RWPE2 (cell line): ENCODE measurements at regions not wholly inside any gene's neighbourhood (a gene's known extent, or its start where the extent isn't known, plus 50 kb on each side); places are given as distances from the start of the nearest gene placed in this dataset.

Source experiments
- ATAC-seq: fragments of 200-7000 bp; cut with Tn5 transposase; 3 replicates; pipeline ENCODE4 v1.9.1; 2021; ENCODE audit warnings: low read depth
- DNase-seq: peaks from one replicate; pipeline ENCODE4 v3.0.0-alpha.2; 2020; ENCODE audit warnings: low spot score
- H3K27ac ChIP-seq: fragments of 450-650 bp; 2 replicates; pipeline ENCODE4 v1.5.1; 2017; ENCODE audit warnings: mild to moderate bottlenecking; ENCODE audit not compliant: poor library complexity, severe bottlenecking
- H3K27me3 ChIP-seq: fragments of 250-450 bp; sonication (Bioruptor Pico); 2 replicates; pipeline ENCODE4 v1.5.1; 2021; ENCODE audit warnings: mild to moderate bottlenecking, moderate library complexity; ENCODE audit not compliant: insufficient read depth, poor library complexity, severe bottlenecking
- H3K36me3 ChIP-seq: fragments of 250-450 bp; sonication (Bioruptor Pico); 2 replicates; pipeline ENCODE4 v1.5.1; 2020; ENCODE audit warnings: low read depth, mild to moderate bottlenecking, moderate library complexity
- H3K4me1 ChIP-seq: fragments of 250-450 bp; sonication (Bioruptor Pico); 2 replicates; pipeline ENCODE4 v1.5.1; 2021; ENCODE audit warnings: mild to moderate bottlenecking, moderate library complexity; ENCODE audit not compliant: insufficient read depth, poor library complexity, severe bottlenecking
- H3K4me3 ChIP-seq: fragments of 250-450 bp; sonication (Bioruptor Pico); 2 replicates; pipeline ENCODE4 v1.5.1; 2021; ENCODE audit warnings: mild to moderate bottlenecking, moderate library complexity; ENCODE audit not compliant: severe bottlenecking
- H3K9me3 ChIP-seq: fragments of 250-450 bp; sonication (Bioruptor Pico); 2 replicates; pipeline ENCODE4 v1.5.1; 2021; ENCODE audit warnings: mild to moderate bottlenecking, moderate library complexity; ENCODE audit not compliant: severe bottlenecking
- TF ChIP-seq, protein P1 (sequence below): fragments of 450-650 bp; IDR thresholded peaks from one replicate; pipeline ENCODE4 v1.5.1; 2017; ENCODE audit warnings: mild to moderate bottlenecking, moderate library complexity; ENCODE audit not compliant: poor library complexity, severe bottlenecking

DNA sequence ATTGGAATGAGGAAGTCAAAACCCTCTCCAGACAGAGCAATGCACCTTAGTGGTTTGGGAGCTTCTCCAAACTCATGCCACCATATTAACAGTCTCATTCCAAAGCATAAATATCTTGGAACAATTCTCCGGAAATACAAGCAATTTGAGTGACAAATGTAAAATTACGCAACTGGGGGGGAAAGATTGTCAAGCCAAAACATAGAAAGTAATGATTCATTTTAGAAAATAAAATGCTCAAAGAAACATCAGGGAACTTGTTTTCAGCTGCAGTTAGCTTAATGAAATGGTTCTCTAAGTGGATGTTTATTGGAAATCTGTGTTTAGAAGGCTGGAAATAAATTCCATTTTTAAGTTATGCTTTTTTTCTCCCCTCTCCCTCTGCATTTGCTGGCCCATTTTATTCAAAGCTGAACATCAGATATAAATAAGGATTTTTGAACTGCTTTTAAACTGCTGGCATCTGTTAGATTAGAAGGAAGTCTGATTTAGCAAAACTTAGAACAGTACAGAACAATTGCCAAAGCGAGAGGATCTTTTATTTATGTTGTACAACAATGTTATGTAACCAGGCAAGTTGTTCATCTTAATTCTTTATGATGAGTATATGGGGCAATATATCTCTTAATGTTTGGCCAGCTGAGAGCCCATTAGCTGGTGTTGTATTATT is 551.9 kb downstream of the PRELID2 start:
- no peaks in the 10 kb centered on the region for H3K9me3 ChIP-seq
- ATAC-seq, result no peak
- no peak overlapping the region for H3K4me3 ChIP-seq
- TF ChIP-seq, protein P1, sequence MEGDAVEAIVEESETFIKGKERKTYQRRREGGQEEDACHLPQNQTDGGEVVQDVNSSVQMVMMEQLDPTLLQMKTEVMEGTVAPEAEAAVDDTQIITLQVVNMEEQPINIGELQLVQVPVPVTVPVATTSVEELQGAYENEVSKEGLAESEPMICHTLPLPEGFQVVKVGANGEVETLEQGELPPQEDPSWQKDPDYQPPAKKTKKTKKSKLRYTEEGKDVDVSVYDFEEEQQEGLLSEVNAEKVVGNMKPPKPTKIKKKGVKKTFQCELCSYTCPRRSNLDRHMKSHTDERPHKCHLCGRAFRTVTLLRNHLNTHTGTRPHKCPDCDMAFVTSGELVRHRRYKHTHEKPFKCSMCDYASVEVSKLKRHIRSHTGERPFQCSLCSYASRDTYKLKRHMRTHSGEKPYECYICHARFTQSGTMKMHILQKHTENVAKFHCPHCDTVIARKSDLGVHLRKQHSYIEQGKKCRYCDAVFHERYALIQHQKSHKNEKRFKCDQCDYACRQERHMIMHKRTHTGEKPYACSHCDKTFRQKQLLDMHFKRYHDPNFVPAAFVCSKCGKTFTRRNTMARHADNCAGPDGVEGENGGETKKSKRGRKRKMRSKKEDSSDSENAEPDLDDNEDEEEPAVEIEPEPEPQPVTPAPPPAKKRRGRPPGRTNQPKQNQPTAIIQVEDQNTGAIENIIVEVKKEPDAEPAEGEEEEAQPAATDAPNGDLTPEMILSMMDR, result no peak
- no peaks in the 10 kb centered on the region for H3K27me3 ChIP-seq
- no peaks in the 10 kb centered on the region for H3K36me3 ChIP-seq
- no peak for DNase-seq
- H3K27ac ChIP-seq, result no peak overlapping the region
- H3K4me1 ChIP-seq, result no peaks in the 10 kb centered on the region

DNA sequence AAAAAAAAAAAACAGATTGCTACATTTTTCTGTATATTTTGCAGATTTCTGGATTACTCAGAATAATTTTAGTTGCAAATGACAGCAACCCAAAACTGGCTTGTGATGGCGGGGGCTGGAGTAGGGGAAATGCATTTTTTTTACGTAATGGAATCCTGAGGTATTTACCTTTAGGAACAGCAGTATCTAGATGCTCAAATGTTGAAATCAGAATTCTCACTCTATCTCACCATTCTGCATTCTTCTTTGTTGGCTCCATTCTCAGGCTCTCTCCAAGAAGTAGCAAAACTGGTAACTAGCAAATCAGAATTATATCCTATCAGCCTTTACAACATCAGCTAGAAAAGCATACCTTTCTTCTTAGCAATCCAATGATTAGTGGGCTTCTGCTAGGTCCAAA is 554.3 kb downstream of the PRELID2 start:
- ATAC-seq, result no peak
- Histone ChIP-seq H3K27me3 (no peaks in the 10 kb centered on the region), H3K4me3 (no peak overlapping the region), H3K4me1 (no peaks in the 10 kb centered on the region), H3K27ac (no peak overlapping the region), H3K9me3 (no peaks in the 10 kb centered on the region), H3K36me3 (no peaks in the 10 kb centered on the region)
- no peak for DNase-seq
- TF ChIP-seq, protein P1, result no peak

DNA sequence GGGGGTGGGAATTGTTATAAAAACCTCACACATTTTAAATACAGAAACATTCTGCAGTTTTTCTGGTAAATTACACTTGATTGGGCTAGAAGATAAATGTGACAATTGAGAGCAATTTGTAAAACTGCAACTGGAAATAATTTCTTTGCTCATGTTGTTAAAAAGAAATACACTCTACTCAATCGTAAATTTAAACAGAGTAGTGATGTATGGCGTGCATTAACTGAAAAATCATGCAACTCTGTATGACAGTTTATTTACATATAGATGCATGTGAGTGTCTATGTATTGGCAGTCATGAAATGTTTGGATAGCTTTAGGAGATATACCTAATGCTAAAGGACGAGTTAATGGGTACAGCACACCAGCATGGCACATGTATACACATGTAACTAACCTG is 554.9 kb downstream of the PRELID2 start:
- Histone ChIP-seq H3K4me1 (no peaks in the 10 kb centered on the region), H3K27me3 (no peaks in the 10 kb centered on the region), H3K4me3 (no peak overlapping the region), H3K27ac (no peak overlapping the region), H3K9me3 (no peaks in the 10 kb centered on the region), H3K36me3 (no peaks in the 10 kb centered on the region)
- TF ChIP-seq, protein P1, result no peak
- no peak for DNase-seq
- ATAC-seq, result no peak

DNA sequence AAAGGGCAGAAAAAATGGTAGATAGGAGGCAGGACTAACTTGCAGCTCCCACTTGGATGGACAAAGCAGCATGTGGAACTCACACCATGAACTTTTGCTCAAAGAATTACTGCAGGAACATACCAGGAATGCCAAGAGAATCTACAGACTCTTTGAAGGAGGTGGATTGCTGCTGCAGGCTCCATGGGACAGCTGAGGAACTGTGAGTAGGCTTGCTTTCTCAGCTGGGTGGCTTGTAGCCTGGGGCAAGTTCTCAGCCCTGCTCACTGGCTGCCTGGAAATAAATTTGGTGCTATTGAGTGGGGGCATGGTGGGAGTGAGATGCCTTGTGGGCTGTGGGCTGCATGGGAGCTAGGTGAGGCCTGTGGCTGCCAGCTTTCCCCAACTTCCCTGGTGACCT is 574.5 kb downstream of the PRELID2 start:
- Histone ChIP-seq H3K4me3 (no peak overlapping the region), H3K36me3 (no peaks in the 10 kb centered on the region), H3K27me3 (peaks cover 5% of the 10 kb centered on the region), H3K9me3 (no peaks in the 10 kb centered on the region), H3K4me1 (no peaks in the 10 kb centered on the region), H3K27ac (no peak overlapping the region)
- DNase-seq (no peak), ATAC-seq (no peak)
- TF ChIP-seq, protein P1, result no peak

DNA sequence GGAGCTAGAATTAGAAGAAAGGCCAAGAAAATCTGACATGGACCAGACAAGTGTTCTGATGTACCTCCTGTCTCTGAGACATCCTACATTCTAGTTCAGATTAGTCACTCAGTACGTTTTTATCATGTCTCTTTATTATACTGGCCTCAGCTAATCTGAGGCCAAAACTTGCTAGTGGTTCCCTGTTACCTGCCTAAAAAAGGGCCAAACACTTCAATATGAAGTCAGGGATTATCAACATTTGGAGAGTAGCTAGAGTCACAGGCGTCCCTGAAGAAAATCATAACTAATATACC is 587.4 kb downstream of the PRELID2 start:
- no peak for DNase-seq
- H3K4me1 ChIP-seq, result peaks cover 31% of the 10 kb centered on the region
- H3K27ac ChIP-seq, result peak overlapping the region; percentile 69
- peak; percentile 63 for ATAC-seq
- no peaks in the 10 kb centered on the region for H3K9me3 ChIP-seq
- TF ChIP-seq, protein P1, result no peak
- no peaks in the 10 kb centered on the region for H3K27me3 ChIP-seq
- H3K36me3 ChIP-seq, result no peaks in the 10 kb centered on the region
- H3K4me3 ChIP-seq, result no peak overlapping the region
